UCSD-AML1 (cell line): ENCODE measurements at regions not wholly inside any gene's neighbourhood (a gene's known extent, or its start where the extent isn't known, plus 50 kb on each side); places are given as distances from the start of the nearest gene placed in this dataset.
A peak's percentile ranks its signal among the peaks of the same experiment; 100 is the strongest.

Experiments
- DNase-seq: peaks from one replicate; lab custom pipeline; 2025; ENCODE audit not compliant: unreplicated experiment; lab: John Stamatoyannopoulos, UW

DNA sequence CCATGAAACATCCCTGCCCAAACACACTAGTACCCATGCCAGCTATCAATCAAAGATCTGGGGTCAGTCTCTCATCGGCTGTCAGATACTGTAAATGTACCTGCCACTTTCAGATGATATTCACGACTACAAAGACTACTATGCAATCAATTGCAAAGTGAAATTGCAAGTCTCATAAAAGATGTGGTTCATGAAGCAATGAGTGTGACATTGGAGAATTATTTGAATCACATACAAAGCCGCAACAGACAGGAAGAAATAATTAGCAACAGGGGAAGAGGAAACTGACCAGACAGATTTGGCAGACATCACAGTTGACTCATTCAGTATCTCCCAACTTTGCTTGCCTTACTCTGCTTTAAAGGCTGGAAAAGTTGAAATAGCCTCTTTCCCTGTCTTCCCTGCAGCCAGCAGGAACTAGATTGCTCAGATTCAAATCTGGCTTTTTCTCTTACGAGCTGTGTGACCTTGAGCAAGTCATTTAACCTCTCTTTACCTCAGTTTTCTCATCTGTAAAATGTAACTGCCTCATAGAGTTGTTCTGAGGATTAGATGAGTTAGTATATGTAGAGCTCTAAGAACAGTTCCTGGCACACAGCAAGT is 95.7 kb upstream of the C3orf80 start:
- DNase-seq: no peak

DNA sequence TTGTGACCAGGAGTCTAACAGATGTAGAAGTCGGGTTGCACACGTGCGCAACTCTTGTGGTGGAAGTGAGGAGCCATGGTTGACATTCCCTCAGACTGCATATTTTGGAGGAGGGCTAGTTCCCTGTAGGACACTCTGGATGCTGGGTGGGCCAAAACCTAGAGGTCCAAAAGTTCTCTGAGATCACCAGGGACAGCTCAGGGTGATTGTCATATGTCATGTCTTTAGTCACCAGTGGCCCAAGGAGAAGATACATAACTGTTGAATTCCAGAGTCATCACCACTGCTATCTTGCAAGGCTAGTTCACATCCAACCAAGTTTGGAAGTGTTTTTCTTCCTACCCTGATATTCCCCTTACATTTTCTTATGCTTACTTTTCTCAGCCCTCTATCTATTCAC is 95.2 kb upstream of the C3orf80 start:
- no peak for DNase-seq

DNA sequence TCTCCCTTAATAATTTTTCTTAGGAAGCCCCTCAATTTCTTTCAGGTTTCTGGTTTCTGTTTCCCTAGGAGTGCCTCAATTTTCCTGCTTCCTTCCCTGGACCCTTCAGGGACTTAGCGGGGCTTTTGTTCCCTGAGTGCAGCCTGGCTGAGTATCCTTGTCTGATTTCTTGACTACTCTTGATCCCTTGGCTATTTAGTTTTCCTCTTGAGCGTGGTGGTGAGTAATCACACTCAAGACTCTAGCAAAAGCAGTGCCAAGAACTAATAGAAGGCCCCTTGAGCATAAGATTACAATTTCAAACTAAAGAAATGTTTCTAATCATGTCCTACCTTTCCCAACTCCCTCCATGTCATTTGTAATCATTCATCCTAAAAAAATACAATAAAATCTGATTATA is 94.3 kb upstream of the C3orf80 start:
- DNase-seq: no peak

DNA sequence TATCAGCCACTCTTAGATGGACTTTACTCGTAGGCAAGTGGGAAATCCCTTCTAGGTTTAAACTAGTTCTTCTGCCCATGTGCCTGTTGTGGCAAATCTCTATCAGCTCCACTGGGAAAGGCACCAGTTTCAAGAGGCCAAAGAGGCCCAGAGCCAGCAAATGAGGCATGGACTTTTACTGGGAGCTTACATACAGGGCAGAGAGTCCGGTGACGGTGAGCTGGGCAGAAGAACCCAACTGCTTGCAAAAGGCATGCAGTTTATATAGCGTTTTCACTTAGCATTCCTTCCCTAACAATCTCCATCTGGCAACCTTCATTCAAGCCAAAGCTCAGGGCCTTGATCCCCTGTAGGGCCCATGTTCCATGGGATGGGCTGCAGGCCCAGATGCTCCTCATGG is 93.0 kb upstream of the C3orf80 start:
- no peak for DNase-seq

DNA sequence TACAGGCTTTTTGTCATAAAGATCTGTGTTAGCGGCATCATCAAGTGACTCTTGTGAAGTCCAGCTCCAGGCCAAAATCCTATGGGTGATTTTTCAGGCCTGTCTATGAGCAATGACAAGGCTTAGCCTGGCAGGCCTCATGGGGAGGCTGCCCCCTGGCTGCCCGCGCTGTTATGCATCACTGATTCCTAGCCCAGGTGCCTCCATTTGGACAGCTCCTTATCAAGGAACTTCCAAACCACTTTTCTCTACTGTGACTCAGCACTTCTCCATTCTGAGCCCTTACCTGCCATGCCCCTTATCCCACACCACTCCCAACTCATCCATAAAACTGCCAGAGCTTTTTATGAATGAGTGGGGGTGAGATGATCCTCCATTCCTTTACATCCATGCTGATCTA is 91.5 kb upstream of the C3orf80 start:
- peak; percentile 9 for DNase-seq

DNA sequence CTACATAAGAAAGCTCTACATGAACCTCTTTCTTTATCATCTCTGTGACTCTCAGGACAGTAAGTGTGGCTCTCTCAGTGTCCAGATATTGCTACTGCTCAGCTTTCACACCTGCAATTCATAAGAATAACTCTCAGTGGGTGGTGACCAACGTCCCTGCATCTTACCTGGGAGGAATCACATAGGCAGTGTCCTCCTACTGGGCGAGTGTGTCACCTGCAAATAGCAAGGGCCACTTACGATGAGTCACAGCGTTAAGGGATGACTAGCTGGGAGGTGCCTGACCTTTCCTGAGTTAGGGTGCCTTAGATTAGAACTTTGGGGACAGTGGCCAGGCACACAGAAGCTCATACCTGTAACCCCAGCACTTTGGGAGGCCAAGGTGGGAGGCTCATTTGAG is 90.8 kb upstream of the C3orf80 start:
- no peak for DNase-seq

DNA sequence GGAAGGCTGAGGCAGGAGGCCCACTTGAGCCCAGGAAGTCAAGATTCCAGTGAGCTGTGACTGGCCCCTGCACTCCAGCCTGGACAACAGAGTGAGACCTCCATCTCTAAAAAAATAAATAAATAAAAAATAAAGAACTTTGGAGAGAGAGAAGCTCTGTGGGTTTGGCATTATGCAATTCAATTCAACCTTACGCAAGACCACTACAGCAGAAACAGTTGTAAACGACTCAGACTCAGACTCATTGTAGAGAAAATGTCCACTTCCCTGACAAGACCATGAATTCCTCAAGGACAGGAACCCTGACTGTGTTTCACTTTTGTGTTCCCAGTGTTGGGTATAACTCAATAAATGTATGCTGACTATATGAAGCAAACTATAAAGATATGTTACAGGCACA is 90.3 kb upstream of the C3orf80 start:
- DNase-seq: no peak

DNA sequence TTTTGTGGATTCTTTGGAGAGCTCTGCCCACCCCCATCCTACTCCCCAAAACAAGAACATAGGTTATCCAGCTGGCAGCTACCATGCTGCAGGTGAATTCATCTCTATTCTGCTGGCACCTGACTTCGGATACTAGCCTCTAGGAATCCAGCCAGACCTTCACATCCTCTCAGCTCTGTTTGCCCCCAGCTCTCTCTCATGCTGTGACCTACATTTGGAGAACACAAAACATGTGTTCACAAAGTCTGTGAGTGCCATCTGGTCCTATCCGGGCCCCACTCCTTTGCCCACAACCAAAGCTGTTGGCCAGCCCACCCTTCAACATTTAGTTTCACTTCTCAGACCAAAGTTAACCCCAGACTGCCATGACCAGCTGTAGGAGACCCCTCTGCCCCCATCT is 89.4 kb upstream of the C3orf80 start:
- no peak for DNase-seq

DNA sequence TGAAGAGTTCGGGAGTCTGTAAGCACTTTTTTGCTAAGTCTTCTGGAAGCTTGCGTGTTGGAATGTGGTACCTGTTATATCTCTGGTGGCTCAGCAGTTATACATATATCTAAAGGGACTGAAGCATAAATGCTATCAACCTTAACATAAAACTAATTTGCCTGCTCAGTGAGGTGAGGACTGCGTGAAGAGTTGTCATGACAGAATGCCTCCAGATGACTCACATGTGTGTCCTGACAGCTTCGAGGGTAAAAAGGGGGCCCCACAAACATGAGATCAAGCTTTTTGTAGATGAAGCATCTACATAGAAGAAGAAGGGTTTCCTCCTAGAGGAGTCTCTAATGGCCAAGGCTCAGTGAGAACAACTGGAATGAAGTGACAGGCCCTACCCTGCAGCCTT is 88.8 kb upstream of the C3orf80 start:
- DNase-seq: no peak

DNA sequence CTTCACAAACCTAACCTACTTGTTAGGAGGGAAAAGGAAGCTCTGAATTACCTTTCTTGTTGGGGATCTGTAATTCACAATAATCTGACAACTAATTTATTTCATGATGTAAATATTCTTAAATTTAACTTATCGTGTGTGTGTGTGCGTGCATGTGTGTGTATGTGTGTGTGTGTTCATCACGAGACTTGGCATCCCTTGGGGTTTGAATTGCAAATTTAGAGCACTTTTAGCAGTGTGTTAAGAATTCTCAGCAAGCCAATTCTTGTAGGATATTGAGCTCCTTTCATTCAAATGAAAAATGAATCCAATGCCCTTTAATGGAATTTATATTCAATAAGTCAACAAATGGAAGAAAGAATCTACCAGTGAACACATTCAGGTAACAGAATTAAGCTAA is 85.9 kb upstream of the C3orf80 start:
- DNase-seq: no peak

DNA sequence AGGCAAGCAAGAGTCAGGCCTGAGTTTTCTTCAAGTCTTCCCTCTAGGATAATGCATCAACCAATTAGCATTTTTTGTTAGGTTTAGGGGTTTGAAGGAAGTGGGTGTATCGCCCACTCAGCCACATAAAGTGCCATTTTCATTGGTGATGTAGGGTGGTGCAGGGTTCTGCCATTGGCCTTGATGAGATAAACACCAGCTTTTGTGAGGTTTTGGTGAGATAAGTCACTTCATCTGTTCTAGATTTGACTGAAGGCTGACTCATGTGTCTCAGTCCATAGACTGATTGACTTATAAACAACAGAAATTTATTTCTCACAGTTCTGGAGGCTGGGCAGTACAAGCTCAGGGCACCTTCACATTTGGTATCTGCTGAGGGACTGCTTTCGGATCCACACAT is 84.5 kb upstream of the C3orf80 start:
- DNase-seq: no peak

DNA sequence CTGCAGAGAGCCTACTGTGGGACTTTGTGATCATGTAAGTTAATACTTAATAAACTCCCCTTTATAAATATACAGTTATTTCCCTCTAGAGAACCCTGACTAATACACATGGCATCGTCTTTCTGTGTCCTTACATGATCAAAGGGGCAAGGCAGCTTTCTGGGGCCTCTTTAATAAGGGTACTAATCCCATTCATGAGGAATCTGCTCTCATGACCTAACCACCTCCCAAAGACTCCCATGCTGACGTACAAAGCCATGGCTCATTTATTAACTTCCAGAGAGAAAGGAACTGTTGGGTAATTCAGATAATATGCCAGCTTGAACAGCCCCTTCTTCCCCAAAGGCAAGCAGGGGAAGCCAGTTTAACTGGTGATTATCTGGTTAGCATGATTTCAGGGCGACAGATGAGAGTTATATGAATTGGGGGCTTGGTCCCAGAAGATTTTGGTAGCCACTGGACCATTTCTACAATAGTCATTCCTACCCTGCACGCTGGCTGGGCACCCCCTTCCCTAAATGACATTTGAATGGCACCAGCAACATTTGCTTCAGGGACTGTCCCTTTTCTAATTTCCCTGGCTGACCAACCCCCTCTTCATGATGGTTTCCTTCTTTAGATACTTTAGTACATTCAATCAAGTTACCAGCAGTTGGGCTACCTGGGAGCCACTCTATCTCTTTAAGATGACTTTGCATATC is 83.6 kb upstream of the C3orf80 start:
- DNase-seq: no peak

DNA sequence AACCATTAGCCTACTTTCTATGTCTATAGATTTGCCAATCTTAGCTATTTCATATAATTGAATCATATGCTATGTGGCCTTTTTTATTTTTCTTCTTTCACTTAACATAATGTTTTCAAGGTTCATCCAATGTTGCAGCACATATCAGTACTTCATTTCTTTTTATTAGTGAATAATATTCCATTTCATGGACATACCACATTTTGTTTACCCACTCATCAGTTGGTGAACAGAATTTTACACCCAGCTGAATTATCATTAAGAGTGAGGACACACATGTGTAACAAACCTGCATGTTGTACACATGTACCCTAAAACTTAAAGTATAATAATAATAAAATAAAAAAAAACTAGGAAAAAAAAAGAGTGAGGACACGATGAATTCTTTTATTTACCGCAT is 81.7 kb upstream of the C3orf80 start:
- no peak for DNase-seq

DNA sequence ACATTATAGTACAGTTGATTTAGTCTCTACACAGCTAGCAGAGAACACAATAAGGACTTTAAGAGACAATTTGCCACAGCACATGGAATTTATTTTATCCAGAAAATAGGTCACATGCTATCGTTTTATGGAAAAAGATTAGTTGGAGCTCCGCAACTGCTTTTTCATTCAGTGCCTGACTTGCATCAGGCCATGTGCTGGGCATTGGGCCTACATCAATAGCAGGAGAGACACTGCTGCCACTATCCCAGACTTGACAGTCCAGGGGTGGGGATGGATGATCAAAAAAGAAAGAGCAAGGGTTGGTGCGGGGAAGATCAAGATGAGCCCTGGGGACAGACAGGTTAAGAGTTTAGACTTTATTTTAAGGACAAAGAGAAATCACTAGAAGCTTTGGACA is 75.2 kb upstream of the C3orf80 start:
- no peak for DNase-seq

DNA sequence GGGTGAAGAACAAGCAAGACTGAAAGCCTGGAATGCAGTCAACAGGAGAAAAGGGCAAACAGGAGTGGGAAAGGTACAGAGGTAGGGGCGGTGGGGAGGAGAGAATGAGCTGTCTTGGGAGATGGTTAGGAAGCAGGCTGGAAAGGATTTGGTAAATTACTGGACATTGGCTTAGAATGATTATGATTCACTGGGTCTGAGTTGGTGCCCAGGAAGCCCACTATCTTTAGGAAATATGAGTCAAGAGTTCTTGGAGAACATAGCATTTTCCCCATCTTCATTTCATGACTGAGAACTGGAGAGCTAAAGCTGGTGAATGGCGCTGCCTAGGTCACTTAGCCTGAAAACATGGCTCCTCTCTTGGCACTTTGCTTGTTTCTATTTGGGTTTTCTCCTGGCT is 74.7 kb upstream of the C3orf80 start:
- no peak for DNase-seq

DNA sequence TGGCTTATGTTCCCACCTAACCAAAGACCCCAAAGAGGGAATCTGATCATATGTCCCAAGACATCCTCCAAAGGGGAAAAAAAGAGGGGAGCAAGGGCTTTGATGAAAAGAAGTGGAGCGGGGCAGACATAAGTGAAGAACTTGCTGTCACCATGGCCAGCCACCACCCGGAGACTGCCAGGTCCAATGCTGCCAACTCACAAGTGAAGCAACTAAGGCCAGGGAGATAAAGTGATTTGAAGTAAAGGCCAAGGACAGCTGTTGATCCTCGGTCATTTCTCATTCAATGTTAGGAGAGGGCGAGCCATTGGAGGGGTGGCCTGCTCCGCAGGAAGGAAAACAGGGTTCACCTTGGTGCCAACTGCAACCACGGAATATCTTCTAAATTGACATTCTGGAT is 72.6 kb upstream of the C3orf80 start:
- DNase-seq: no peak

DNA sequence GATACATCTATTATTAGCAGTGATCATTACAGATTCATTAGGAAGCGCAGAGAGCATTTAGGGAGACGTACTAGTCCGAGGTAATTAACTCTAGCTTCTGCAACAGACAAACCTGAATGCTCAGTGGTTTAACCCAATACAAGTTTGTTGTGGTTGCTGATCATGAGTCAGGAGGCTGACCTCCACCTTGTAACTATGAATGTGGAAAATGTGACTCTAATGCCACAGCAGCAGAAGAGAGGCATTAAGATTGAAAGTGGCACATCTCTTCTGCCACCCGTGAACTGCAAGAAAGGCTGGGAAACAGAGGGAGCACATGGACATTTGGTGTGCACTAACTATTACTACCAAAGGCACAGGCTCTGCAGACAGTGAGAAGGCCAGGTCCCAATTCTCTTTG is 71.2 kb upstream of the C3orf80 start:
- DNase-seq: no peak

DNA sequence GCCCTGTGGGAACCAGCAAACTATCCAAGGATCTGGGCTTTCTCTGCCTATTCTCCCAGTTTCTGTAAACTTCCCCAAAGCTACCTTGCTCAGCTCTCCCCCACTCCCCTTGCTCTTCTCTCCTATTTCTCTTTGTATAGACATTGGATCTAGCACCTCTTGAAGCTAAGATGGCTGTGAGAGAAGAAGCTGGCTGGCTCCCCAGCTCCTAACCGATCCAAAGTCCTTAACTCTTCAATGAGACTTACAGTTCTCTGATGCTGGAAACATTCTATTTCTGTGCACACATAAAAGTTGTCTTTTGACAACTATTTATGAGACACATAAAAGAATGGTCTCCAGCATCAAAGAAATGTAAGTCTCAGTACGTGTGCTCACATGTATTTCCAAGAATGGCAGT is 70.6 kb upstream of the C3orf80 start:
- DNase-seq: no peak

DNA sequence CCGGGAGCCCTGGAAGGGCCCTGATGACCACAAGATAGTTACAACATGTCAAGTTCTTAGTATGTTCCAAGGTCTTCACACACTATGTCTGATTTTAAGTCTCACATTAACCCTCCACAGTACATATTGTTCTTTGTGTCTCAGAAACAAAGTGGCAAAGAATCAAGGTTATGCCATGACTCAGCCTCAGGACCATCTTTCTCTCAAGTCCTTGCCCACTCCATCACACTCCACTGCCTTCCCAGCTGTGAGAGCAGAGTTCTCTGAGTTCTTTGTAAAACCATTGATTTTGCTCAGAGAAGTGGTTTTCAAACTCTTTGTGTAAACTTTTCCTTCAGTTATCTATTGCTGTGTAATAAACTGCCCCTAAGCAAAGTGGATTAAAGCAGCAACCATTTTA is 67.9 kb upstream of the C3orf80 start:
- DNase-seq: no peak

DNA sequence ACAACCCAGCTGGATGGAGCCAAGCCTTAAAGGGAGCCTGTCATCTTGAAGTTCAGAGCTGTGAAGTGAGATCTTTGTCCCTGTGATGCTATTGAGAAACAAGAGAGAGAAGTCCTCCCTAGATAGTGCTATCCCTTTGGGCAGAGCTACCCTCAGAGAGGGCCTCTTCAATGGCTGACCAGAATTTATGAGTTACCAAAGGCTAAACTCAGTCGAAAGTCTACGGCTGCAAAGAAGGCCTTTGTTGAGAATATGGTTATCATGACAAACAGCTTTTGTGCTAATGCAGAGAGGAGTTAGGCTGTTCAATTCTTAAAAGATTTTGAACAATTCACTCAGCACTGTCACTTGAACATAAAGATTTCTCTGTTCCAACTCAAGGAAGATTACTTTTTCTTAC is 65.9 kb upstream of the C3orf80 start:
- no peak for DNase-seq

DNA sequence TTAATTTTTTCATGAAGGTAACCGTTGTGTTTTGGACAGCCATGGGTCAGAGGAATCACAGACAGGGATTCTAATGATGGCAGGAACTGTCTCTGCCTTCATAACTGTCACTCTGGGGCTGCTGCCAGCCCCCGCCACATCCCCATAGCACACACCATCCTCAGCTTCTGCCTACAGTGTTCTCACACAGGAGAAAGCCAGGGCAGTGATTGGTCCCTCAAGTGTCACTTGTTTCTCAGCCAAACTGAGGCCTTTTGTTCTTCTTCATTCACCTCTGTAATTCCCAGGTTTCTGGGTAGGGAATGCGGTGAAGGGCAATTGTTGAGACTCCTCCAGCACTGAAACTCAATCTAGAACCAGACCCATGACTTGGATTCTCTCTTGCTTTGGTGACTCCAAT is 65.4 kb upstream of the C3orf80 start:
- no peak for DNase-seq

DNA sequence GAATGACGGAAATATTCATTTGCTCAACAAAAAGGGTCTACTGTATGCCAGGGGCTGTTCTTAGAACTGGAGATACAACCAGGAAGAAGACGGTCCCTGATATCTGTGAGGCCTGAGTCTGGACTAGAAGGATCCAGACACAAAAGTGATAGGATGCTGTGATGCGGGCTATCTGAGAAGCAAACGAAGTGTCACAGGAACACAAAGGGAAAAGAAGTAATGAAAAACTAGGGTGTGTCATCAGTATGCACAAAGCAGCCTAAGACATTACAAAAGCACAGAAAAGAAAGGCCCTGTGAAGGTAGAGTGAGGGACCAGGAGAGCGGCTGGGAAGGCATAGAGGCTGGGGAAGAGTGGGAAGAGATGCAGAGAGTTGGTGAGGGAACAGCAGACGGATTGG is 63.3 kb upstream of the C3orf80 start:
- no peak for DNase-seq

DNA sequence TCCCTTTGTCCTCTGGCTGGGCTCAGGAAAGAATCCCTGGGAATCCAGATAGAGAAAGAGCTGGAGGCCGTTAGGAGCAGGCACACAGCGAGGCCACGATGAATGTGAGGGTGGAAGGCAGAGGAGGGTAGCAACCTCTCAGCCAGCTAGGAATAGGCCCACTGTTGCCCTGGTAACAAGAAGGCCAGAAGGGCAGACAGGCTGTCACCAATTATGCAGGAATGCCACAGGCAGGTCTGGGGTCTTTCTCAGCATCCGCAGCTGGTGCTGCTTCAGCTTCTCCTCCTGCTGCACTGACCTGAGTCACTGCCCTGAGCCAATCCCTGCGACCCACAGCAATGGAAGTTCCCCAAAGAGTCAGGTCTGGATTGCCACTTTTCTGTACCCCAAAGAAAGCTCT is 62.8 kb upstream of the C3orf80 start:
- DNase-seq: no peak
